GM19372 (cell line): ENCODE measurements at regions not wholly inside any gene's neighbourhood (a gene's known extent, or its start where the extent isn't known, plus 50 kb on each side); places are given as distances from the start of the nearest gene placed in this dataset.
"Not testable (repeated sequence)": the region's sequence is repeated elsewhere in the genome, so short reads cannot be mapped to it uniquely, and the experiment has no call there.

ENCODE experiments used
- ATAC-seq: cut with Tn5 transposase; IDR thresholded peaks from one replicate; pipeline ENCODE4 v1.9.1; 2021; ENCODE audit warnings: mild to moderate bottlenecking, low read depth, moderate library complexity; ENCODE audit not compliant: unreplicated experiment

- no peak for ATAC-seq
Observed at GRCh38 chr6:16834242-16834641, 73.0 kb upstream of the ATXN1 start.

GRCh38 chr6:16832721-16833120 lies 71.5 kb upstream of the ATXN1 start:
- no peak for ATAC-seq

GRCh38 chr6:16832043-16832567 lies 70.8 kb upstream of the ATXN1 start:
- ATAC-seq = no peak

- ATAC-seq = no peak
Observed at GRCh38 chr6:16831136-16831535, 69.9 kb upstream of the ATXN1 start.

GRCh38 chr6:16828058-16828457 lies 66.8 kb upstream of the ATXN1 start:
- ATAC-seq = no peak

- no peak for ATAC-seq
Observed at GRCh38 chr6:16827627-16828026, 66.4 kb upstream of the ATXN1 start.

- ATAC-seq = no peak
Observed at GRCh38 chr6:16825784-16826183, 64.5 kb upstream of the ATXN1 start.

GRCh38 chr6:16824845-16825685 lies 63.8 kb upstream of the ATXN1 start:
- no peak for ATAC-seq

- ATAC-seq = no peak
Observed at GRCh38 chr6:16823718-16824352, 62.6 kb upstream of the ATXN1 start.

GRCh38 chr6:16822975-16823717 lies 61.9 kb upstream of the ATXN1 start:
- ATAC-seq = no peak

- ATAC-seq = no peak
Observed at GRCh38 chr6:16822529-16822928, 61.3 kb upstream of the ATXN1 start.

GRCh38 chr6:16821834-16822264 lies 60.6 kb upstream of the ATXN1 start:
- ATAC-seq = no peak

GRCh38 chr6:16820262-16820661 lies 59.0 kb upstream of the ATXN1 start:
- not testable (repeated sequence) for ATAC-seq

GRCh38 chr6:16819752-16820151 lies 58.5 kb upstream of the ATXN1 start:
- no peak for ATAC-seq

- ATAC-seq = no peak
Observed at GRCh38 chr6:16818992-16819626, 57.8 kb upstream of the ATXN1 start.

GRCh38 chr6:16817594-16817993 lies 56.3 kb upstream of the ATXN1 start:
- no peak for ATAC-seq

GRCh38 chr6:16816891-16817290 lies 55.6 kb upstream of the ATXN1 start:
- ATAC-seq = no peak

GRCh38 chr6:16812993-16813392 lies 51.7 kb upstream of the ATXN1 start:
- ATAC-seq = no peak

GRCh38 chr6:16811277-16811979 lies 50.2 kb upstream of the ATXN1 start:
- ATAC-seq = no peak
